Panc1 (cell line): ENCODE measurements at regions not wholly inside any gene's neighbourhood (a gene's known extent, or its start where the extent isn't known, plus 50 kb on each side); places are given as distances from the start of the nearest gene placed in this dataset.

ENCODE experiments used
- ATAC-seq: fragments of 200-7000 bp; cut with Tn5 transposase; 2 replicates; pipeline ENCODE4 v1.9.1; 2020; ENCODE audit warnings: mild to moderate bottlenecking, moderate library complexity
- BruUV-seq: library from RNA; stranded (reverse); fragments of 400-500 nt; replicated peaks from 2 replicates; lab custom pipeline; 2021; lab: Mats Ljungman, UMichigan
- CTCF ChIA-PET: fragments of 300-600 bp; sonication (Branson Sonifier 250); formaldehyde crosslinking; loops from one replicate; lab custom pipeline; 2022; ENCODE audit warnings: antibody characterized with exemption; lab: Charles Lee
- POLR2A ChIA-PET: fragments of 300-600 bp; sonication (Branson Sonifier 250); formaldehyde crosslinking; loops from one replicate; lab custom pipeline; 2022; ENCODE audit warnings: antibody characterized with exemption; lab: Charles Lee
- DNase-seq: peaks from one replicate; pipeline ENCODE4 v3.0.0-alpha.2; 2010; ENCODE audit warnings: low read depth, low spot score
- H3K27ac ChIP-seq: 2 replicates; pipeline ENCODE4 v1.5.1; 2011; ENCODE audit warnings: mild to moderate bottlenecking, low read length, inconsistent platforms
- H3K27me3 ChIP-seq: fragments of 200-500 bp; sonication (Bioruptor generic); 2 replicates; pipeline ENCODE4 v1.6.0; 2014; ENCODE audit warnings: low read length, inconsistent platforms; ENCODE audit not compliant: control insufficient read depth, insufficient read depth
- H3K36me3 ChIP-seq: fragments of 200-500 bp; sonication (Bioruptor generic); 2 replicates; pipeline ENCODE4 v1.5.1; 2014; ENCODE audit warnings: inconsistent platforms, mild to moderate bottlenecking, low read length, moderate library complexity; ENCODE audit not compliant: control insufficient read depth, insufficient read depth
- H3K4me1 ChIP-seq: 2 replicates; pipeline ENCODE4 v1.5.1; 2011; ENCODE audit warnings: inconsistent platforms, mild to moderate bottlenecking, low read length, moderate library complexity; ENCODE audit not compliant: control insufficient read depth, insufficient read depth
- H3K4me3 ChIP-seq, 2 experiments: 2 replicates each; pipeline ENCODE4 v1.5.1; 2011 to 2012; ENCODE audit warnings: low read depth in 2 of 2, low read length in 2 of 2, mild to moderate bottlenecking in 2 of 2, inconsistent platforms in 1 of 2, moderate library complexity in 1 of 2
- H3K9me3 ChIP-seq: fragments of 200-500 bp; sonication (Bioruptor generic); 2 replicates; pipeline ENCODE4 v1.5.1; 2014; ENCODE audit warnings: low read depth, mild to moderate bottlenecking, inconsistent platforms, low read length, moderate library complexity; ENCODE audit not compliant: control insufficient read depth, insufficient read depth
- CTCF ChIP-seq: fragments of 450-650 bp; IDR thresholded peaks from 2 replicates; pipeline ENCODE4 v1.5.1; 2017; ENCODE audit warnings: mild to moderate bottlenecking
- POLR2AphosphoS5 ChIP-seq: IDR thresholded peaks from 2 replicates; pipeline ENCODE4 v1.6.1; 2012; ENCODE audit warnings: mild to moderate bottlenecking, low read depth, low read length, moderate library complexity
- SIN3A ChIP-seq: IDR thresholded peaks from 2 replicates; pipeline ENCODE4 v1.6.1; 2012; ENCODE audit warnings: low read depth, mild to moderate bottlenecking, low read length, moderate library complexity, borderline replicate concordance; ENCODE audit not compliant: insufficient read depth
- TCF7L2 ChIP-seq: IDR thresholded peaks from 2 replicates; pipeline ENCODE4 v1.6.1; 2011; ENCODE audit warnings: mild to moderate bottlenecking, low read depth, low read length, inconsistent platforms
- in situ Hi-C: cut with HindIII; loops from 2 replicates; pipeline ENCODE4 v1.10.0; 2016; ENCODE audit warnings: low sequenced_read_pairs, low pct_unique_long_range_greater_than_20kb
- intact Hi-C: fragments of 100-400 bp; cut with micrococcal nuclease; formaldehyde crosslinking; loops from one replicate; pipeline ENCODE4 v1.10.0; 2022; ENCODE audit not compliant: unreplicated experiment
- TF ChIP-seq, protein P1 (sequence below), 2 experiments: IDR thresholded peaks; 2 replicates each; pipeline ENCODE4 v1.6.1; 2011 to 2012; ENCODE audit warnings: low read depth in 2 of 2, control low read depth in 1 of 2, low read length in 1 of 2, mild to moderate bottlenecking in 1 of 2, moderate library complexity in 1 of 2; ENCODE audit not compliant: insufficient read depth in 1 of 2

GRCh38 chr4:121229993-121230392 is 65.9 kb upstream of the TNIP3 start:
- Histone ChIP-seq H3K4me3 (no peak overlapping the region), H3K27ac (no peak overlapping the region), H3K27me3 (no peaks in the 10 kb centered on the region), H3K36me3 (no peaks in the 10 kb centered on the region), H3K9me3 (no peaks in the 10 kb centered on the region), H3K4me1 (no peaks in the 10 kb centered on the region)
- no TSS peak for BruUV-seq
- POLR2A ChIA-PET, result no interaction called here
- ATAC-seq (no peak), DNase-seq (no peak)
- in situ Hi-C loops (no loop called here), intact Hi-C loops (no loop called here)
- TF ChIP-seq TCF7L2, result no peak
- no peak for TF ChIP-seq POLR2AphosphoS5
- TF ChIP-seq, protein P1, sequence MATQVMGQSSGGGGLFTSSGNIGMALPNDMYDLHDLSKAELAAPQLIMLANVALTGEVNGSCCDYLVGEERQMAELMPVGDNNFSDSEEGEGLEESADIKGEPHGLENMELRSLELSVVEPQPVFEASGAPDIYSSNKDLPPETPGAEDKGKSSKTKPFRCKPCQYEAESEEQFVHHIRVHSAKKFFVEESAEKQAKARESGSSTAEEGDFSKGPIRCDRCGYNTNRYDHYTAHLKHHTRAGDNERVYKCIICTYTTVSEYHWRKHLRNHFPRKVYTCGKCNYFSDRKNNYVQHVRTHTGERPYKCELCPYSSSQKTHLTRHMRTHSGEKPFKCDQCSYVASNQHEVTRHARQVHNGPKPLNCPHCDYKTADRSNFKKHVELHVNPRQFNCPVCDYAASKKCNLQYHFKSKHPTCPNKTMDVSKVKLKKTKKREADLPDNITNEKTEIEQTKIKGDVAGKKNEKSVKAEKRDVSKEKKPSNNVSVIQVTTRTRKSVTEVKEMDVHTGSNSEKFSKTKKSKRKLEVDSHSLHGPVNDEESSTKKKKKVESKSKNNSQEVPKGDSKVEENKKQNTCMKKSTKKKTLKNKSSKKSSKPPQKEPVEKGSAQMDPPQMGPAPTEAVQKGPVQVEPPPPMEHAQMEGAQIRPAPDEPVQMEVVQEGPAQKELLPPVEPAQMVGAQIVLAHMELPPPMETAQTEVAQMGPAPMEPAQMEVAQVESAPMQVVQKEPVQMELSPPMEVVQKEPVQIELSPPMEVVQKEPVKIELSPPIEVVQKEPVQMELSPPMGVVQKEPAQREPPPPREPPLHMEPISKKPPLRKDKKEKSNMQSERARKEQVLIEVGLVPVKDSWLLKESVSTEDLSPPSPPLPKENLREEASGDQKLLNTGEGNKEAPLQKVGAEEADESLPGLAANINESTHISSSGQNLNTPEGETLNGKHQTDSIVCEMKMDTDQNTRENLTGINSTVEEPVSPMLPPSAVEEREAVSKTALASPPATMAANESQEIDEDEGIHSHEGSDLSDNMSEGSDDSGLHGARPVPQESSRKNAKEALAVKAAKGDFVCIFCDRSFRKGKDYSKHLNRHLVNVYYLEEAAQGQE (IDR thresholded peaks at IDR 0.05; ENCODE audit: insufficient read depth in 1 of 2, low read depth in 2 of 2, low read length in 1 of 2), result no peak
- TF ChIP-seq CTCF, result no peak
- TF ChIP-seq SIN3A, result no peak
- CTCF ChIA-PET, result no interaction called here

DNA sequence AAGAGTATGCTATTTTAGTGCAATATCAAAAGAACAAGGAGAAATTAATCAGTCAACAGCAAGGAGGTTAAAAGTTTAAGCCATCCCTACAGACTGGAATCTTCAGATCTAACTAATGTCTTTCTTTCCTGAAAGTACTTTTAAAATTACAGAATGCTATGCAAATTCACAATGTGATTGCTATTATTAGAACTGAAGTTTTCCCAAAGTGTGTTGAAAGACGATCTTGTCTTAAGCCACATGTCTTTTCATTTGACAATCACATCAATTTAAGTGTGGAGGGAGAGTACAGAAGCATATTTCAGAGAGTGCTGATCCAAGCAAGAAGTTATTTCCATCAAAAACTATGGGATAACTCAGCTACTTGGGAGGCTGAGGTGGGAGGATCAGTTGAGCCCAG is 64.7 kb upstream of the TNIP3 start:
- ATAC-seq (no peak), DNase-seq (no peak)
- H3K27me3 ChIP-seq, result no peaks in the 10 kb centered on the region
- ChIA-PET POLR2A (no interaction called here), CTCF (no interaction called here)
- H3K4me3 ChIP-seq, result no peak overlapping the region
- H3K27ac ChIP-seq, result no peak overlapping the region
- no peaks in the 10 kb centered on the region for H3K9me3 ChIP-seq
- TF ChIP-seq CTCF (no peak), SIN3A (no peak), TCF7L2 (no peak), POLR2AphosphoS5 (no peak)
- TF ChIP-seq, protein P1 (IDR thresholded peaks at IDR 0.05; ENCODE audit: insufficient read depth in 1 of 2, low read depth in 2 of 2, low read length in 1 of 2), result no peak
- H3K36me3 ChIP-seq, result no peaks in the 10 kb centered on the region
- H3K4me1 ChIP-seq, result no peaks in the 10 kb centered on the region
- in situ Hi-C loops (no loop called here), intact Hi-C loops (no loop called here)
- no TSS peak for BruUV-seq
